Transverse colon (tissue), 4 donors: ENCODE measurements at regions not wholly inside any gene's neighbourhood (a gene's known extent, or its start where the extent isn't known, plus 50 kb on each side); places are given as distances from the start of the nearest gene placed in this dataset.

ENCODE experiments used
- DNase-seq: peaks from one replicate; pipeline ENCODE4 v3.0.0-alpha.2; 2019
- H3K27ac ChIP-seq, 4 donors: fragments of 200-600 bp; sonication (generic); 2 replicates each; pipeline ENCODE4 v1.5.1; 2016 to 2018; ENCODE audit warnings: inconsistent platforms in 4 of 4
- H3K27me3 ChIP-seq: fragments of 200-600 bp; sonication (generic); 2 replicates; pipeline ENCODE4 v1.5.1; 2017; ENCODE audit warnings: inconsistent platforms
- H3K36me3 ChIP-seq, 4 donors: fragments of 200-600 bp; sonication (generic); 2 replicates each; pipeline ENCODE4 v1.5.1; 2017 to 2019; ENCODE audit warnings: inconsistent platforms in 4 of 4
- H3K4me1 ChIP-seq, 4 donors: fragments of 200-600 bp; sonication (generic); 2 replicates each; pipeline ENCODE4 v1.5.1; 2017 to 2020; ENCODE audit warnings: inconsistent platforms in 4 of 4
- H3K4me3 ChIP-seq, 4 donors: fragments of 200-600 bp; sonication (generic); 1 replicate in 1 of 4; 2 replicates in 3 of 4; pipeline versions ENCODE4 v1.5.1 to v1.6.1; 2017 to 2019; ENCODE audit warnings: inconsistent platforms in 4 of 4
- H3K9me3 ChIP-seq, 2 donors: fragments of 200-600 bp; sonication (generic); 2 replicates each; pipeline ENCODE4 v1.5.1; 2017 to 2019; ENCODE audit warnings: inconsistent platforms in 2 of 2
- EP300 ChIP-seq: sonication (generic); formaldehyde crosslinking; IDR thresholded peaks from one replicate; pipeline ENCODE4 v1.6.1; 2017; ENCODE audit warnings: antibody characterized with exemption, low read depth
- POLR2A ChIP-seq: fragments of 450-650 bp; IDR thresholded peaks from one replicate; pipeline ENCODE4 v1.6.1; 2016; ENCODE audit warnings: antibody characterized with exemption, mild to moderate bottlenecking, moderate library complexity
- POLR2AphosphoS5 ChIP-seq, 3 donors: sonication (generic); formaldehyde crosslinking; IDR thresholded peaks; one replicate each; pipeline ENCODE4 v1.6.1; 2016; ENCODE audit warnings: antibody characterized with exemption in 3 of 3
- WGBS, 2 donors: methylation state at CpG; one replicate each; pipeline ENCODE4 v1.1.5; 2018; ENCODE audit warnings: low coverage in 1 of 2; 5-methylcytosine and 5-hydroxymethylcytosine counted together
- in situ Hi-C, 4 donors: fragments of 200-750 bp; cut with MboI; loops; one replicate each; pipeline versions ENCODE4 v1.15.0 to v1.15.1; 2017; ENCODE audit warnings: low sequenced_read_pairs in 3 of 4, low pct_ligation_motif_present in 1 of 4, low pct_unique_long_range_greater_than_20kb in 1 of 4
- intact Hi-C: fragments of 100-400 bp; cut with DNase I; formaldehyde crosslinking; loops from one replicate; pipeline ENCODE4 v1.15.1; 2023; ENCODE audit warnings: low total_unique reads
- TF ChIP-seq, protein P1 (sequence below), 5 experiments: fragments of 200-600 bp in 3 of 5; fragments of 450-650 bp in 2 of 5; sonication (generic) in 3 of 5; IDR thresholded peaks; 1 replicate in 2 of 5; 2 replicates in 3 of 5; pipeline ENCODE4 v1.5.1; 2016 to 2017; ENCODE audit warnings: antibody characterized with exemption in 5 of 5, inconsistent platforms in 3 of 5, mild to moderate bottlenecking in 2 of 5, moderate library complexity in 1 of 5

DNA sequence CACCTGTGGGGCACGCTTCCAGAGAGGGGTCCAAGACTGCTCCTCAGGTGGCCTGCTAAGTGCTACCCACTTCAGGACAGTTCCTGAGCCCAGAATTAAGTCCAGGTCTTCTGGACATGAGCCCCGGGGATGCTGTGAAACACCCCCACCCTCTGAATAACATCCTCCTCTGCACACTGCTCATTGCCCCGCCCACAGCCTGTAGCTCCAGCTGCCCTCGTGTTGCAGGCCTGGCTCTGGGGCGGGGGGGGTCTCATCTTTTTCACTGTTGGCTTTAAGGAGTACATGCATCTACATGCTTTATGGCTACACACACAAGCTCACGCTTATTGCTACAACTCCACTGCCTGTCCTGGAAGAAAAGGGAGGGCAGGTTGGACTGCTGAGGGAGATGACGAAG is 92.8 kb downstream of the PTGR3 start:
- Histone ChIP-seq H3K36me3 (no peaks in the 10 kb centered on the region), H3K4me3 (no peak overlapping the region), H3K9me3 (no peaks in the 10 kb centered on the region), H3K27ac (no peak overlapping the region), H3K27me3 (no peaks in the 10 kb centered on the region), H3K4me1 (no peaks in the 10 kb centered on the region)
- in situ Hi-C loops (no loop called here), intact Hi-C loops (no loop called here)
- DNase-seq: no peak
- TF ChIP-seq POLR2AphosphoS5 (IDR thresholded peaks at IDR 0.05) (no peak), POLR2A (no peak), EP300 (no peak)
- TF ChIP-seq, protein P1, sequence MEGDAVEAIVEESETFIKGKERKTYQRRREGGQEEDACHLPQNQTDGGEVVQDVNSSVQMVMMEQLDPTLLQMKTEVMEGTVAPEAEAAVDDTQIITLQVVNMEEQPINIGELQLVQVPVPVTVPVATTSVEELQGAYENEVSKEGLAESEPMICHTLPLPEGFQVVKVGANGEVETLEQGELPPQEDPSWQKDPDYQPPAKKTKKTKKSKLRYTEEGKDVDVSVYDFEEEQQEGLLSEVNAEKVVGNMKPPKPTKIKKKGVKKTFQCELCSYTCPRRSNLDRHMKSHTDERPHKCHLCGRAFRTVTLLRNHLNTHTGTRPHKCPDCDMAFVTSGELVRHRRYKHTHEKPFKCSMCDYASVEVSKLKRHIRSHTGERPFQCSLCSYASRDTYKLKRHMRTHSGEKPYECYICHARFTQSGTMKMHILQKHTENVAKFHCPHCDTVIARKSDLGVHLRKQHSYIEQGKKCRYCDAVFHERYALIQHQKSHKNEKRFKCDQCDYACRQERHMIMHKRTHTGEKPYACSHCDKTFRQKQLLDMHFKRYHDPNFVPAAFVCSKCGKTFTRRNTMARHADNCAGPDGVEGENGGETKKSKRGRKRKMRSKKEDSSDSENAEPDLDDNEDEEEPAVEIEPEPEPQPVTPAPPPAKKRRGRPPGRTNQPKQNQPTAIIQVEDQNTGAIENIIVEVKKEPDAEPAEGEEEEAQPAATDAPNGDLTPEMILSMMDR (IDR thresholded peaks at IDR 0.05): no peak
- WGBS, 2 donors: 67% methylated on average over 7 of the region's 7 CpGs; no CpG with 5 or more reads in 1 of the 2 donors

DNA sequence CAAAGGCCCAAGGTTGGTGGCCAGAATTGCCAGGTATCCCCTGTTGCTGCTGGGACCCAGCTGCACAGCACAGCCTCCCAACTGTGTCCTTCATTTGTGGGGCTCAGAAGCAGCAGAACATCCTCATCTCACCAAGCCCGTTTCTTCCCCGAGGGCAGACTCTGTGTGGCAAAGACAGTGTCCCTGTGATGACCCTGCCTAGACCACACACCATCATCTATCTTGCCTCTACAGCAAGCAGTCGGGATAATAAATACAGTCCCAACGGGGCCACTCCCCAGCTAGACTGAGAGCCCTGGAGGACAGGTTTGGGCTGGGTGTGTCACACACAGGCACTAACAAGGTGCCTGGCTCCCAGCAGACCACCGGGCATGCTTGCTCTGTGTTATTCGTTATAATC is 93.4 kb downstream of the PTGR3 start:
- Histone ChIP-seq H3K27me3 (no peaks in the 10 kb centered on the region), H3K4me3 (no peak overlapping the region), H3K27ac (no peak overlapping the region), H3K4me1 (no peaks in the 10 kb centered on the region), H3K9me3 (no peaks in the 10 kb centered on the region), H3K36me3 (no peaks in the 10 kb centered on the region)
- no peak for TF ChIP-seq EP300
- TF ChIP-seq POLR2AphosphoS5 (IDR thresholded peaks at IDR 0.05): no peak
- TF ChIP-seq, protein P1 (IDR thresholded peaks at IDR 0.05): no peak
- TF ChIP-seq POLR2A: no peak
- in situ Hi-C loops (no loop called here), intact Hi-C loops (no loop called here)
- WGBS, 2 donors: 0 to 64% methylated on average over 1 to 6 of the region's 6 CpGs
- no peak for DNase-seq
